ENCODE measurements at regions not wholly inside any gene's neighbourhood (a gene's known extent, or its start where the extent isn't known, plus 50 kb on each side); places are given as distances from the start of the nearest gene placed in this dataset.

- Histone ChIP-seq H3K27ac (no peak overlapping the region), H3K27me3 (no peaks in the 10 kb centered on the region), H3K36me3 (no peaks in the 10 kb centered on the region), H3K9me3 (no peaks in the 10 kb centered on the region), H3K4me1 (no peaks in the 10 kb centered on the region), H3K4me3 (no peak overlapping the region)
- intact Hi-C loops (cut with DNase I; ENCODE audit: low total_unique reads) (no loop called here), in situ Hi-C loops (cut with MboI; ENCODE audit: low pct_ligation_motif_present in 1 of 4, low pct_unique_long_range_greater_than_20kb in 1 of 4, low sequenced_read_pairs in 3 of 4) (no loop called here)
- TF ChIP-seq EP300 (IDR thresholded peaks at IDR 0.05; ENCODE audit: low read depth) (no peak), POLR2A (IDR thresholded peaks at IDR 0.05) (no peak), CTCF (IDR thresholded peaks at IDR 0.05) (no peak), POLR2AphosphoS5 (IDR thresholded peaks at IDR 0.05) (no peak)
- 48 to 50% methylated on average over 2 of the region's 2 CpGs for WGBS, 2 donors (ENCODE audit: low coverage in 1 of 2)
- DNase-seq: no peak
Observed at GRCh38 chr21:38622827-38623209, 124.5 kb upstream of the ERG start.

DNA sequence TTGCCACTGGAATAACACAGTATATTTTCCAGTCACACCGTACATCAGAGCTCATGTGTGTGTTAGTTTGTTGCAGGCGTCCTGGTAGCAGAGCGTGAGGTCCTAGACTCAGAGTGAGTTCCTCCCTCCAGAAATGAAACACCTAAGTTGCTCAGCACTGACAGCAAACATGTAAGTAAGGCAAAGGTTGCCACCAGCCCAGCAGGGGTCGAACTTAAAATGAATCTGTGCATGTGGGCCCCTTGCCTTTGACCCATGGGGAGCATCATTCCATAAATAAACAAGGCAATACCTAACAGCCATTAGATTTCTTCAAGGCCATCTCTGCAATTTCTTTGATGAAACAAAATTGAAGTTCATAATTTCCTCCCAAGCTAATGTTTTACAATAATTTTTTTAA is 125.3 kb upstream of the ERG start:
- no peak overlapping the region for H3K27ac ChIP-seq
- TF ChIP-seq POLR2AphosphoS5 (IDR thresholded peaks at IDR 0.05) (no peak), EP300 (IDR thresholded peaks at IDR 0.05; ENCODE audit: low read depth) (no peak), CTCF (IDR thresholded peaks at IDR 0.05) (no peak), POLR2A (IDR thresholded peaks at IDR 0.05) (no peak)
- H3K4me3 ChIP-seq: no peak overlapping the region
- WGBS, 2 donors (ENCODE audit: low coverage in 1 of 2): 67 to 72% methylated on average over 1 to 4 of the region's 4 CpGs
- no peaks in the 10 kb centered on the region for H3K9me3 ChIP-seq
- DNase-seq: no peak
- no peaks in the 10 kb centered on the region for H3K27me3 ChIP-seq
- intact Hi-C loops (cut with DNase I; ENCODE audit: low total_unique reads) (no loop called here), in situ Hi-C loops (cut with MboI; ENCODE audit: low pct_ligation_motif_present in 1 of 4, low pct_unique_long_range_greater_than_20kb in 1 of 4, low sequenced_read_pairs in 3 of 4) (no loop called here)
- H3K36me3 ChIP-seq: no peaks in the 10 kb centered on the region
- no peaks in the 10 kb centered on the region for H3K4me1 ChIP-seq

DNA sequence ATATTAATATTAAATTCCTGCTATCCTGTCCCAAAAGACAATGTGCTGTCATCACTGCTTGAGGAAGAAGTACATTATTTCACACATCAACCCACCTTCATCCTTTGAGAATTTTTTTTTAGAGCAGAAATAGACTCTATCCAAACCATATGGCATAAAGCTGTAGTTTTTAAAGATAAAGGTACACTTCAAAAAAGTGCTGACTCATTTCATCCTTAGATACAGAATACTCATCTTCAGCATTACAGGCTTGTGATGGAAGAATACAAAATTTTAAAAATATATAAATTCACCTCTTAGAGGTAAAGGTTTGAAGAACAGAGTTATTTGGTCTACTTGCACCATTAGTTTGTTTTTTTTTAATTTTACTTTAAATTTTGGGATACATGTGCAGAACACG is 126.7 kb upstream of the ERG start:
- H3K27ac ChIP-seq: no peak overlapping the region
- no peak overlapping the region for H3K4me3 ChIP-seq
- no peaks in the 10 kb centered on the region for H3K27me3 ChIP-seq
- TF ChIP-seq EP300 (IDR thresholded peaks at IDR 0.05; ENCODE audit: low read depth): no peak
- no peak for TF ChIP-seq POLR2AphosphoS5 (IDR thresholded peaks at IDR 0.05)
- no peak for TF ChIP-seq CTCF (IDR thresholded peaks at IDR 0.05)
- no peak for TF ChIP-seq POLR2A (IDR thresholded peaks at IDR 0.05)
- intact Hi-C loops (cut with DNase I; ENCODE audit: low total_unique reads): no loop called here
- H3K4me1 ChIP-seq: no peaks in the 10 kb centered on the region
- H3K36me3 ChIP-seq: no peaks in the 10 kb centered on the region
- no peaks in the 10 kb centered on the region for H3K9me3 ChIP-seq
- WGBS, 2 donors (ENCODE audit: low coverage in 1 of 2): 91 to 94% methylated on average over 1 of the region's 1 CpG
- in situ Hi-C loops (cut with MboI; ENCODE audit: low pct_ligation_motif_present in 1 of 4, low pct_unique_long_range_greater_than_20kb in 1 of 4, low sequenced_read_pairs in 3 of 4): no loop called here
- no peak for DNase-seq

GRCh38 chr21:38626306-38626705 is 128.0 kb upstream of the ERG start:
- in situ Hi-C loops (cut with MboI; ENCODE audit: low pct_ligation_motif_present in 1 of 4, low pct_unique_long_range_greater_than_20kb in 1 of 4, low sequenced_read_pairs in 3 of 4): no loop called here
- TF ChIP-seq POLR2A (IDR thresholded peaks at IDR 0.05) (no peak), EP300 (IDR thresholded peaks at IDR 0.05; ENCODE audit: low read depth) (no peak), POLR2AphosphoS5 (IDR thresholded peaks at IDR 0.05) (no peak), CTCF (IDR thresholded peaks at IDR 0.05) (no peak)
- H3K27ac ChIP-seq: no peak overlapping the region
- no peaks in the 10 kb centered on the region for H3K36me3 ChIP-seq
- H3K27me3 ChIP-seq: no peaks in the 10 kb centered on the region
- no peak overlapping the region for H3K4me3 ChIP-seq
- no peak for DNase-seq
- 83 to 85% methylated on average over 2 to 3 of the region's 3 CpGs for WGBS, 2 donors (ENCODE audit: low coverage in 1 of 2)
- intact Hi-C loops (cut with DNase I; ENCODE audit: low total_unique reads): no loop called here
- H3K9me3 ChIP-seq: no peaks in the 10 kb centered on the region
- H3K4me1 ChIP-seq: no peaks in the 10 kb centered on the region
